MM.1S (cell line): ENCODE measurements at regions not wholly inside any gene's neighbourhood (a gene's known extent, or its start where the extent isn't known, plus 50 kb on each side); places are given as distances from the start of the nearest gene placed in this dataset.

Experiments
- EZH2 ChIP-seq: fragments of 300-600 bp; sonication (generic); optimal IDR thresholded peaks from 2 replicates; pipeline ENCODE3; 2017; ENCODE audit warnings: low read depth, mild to moderate bottlenecking, antibody characterized with exemption, low read length, mixed read lengths
- TF ChIP-seq, protein P1 (sequence below): fragments of 300-600 bp; sonication (generic); IDR thresholded peaks from 2 replicates; pipeline ENCODE4 v1.5.1; 2016; ENCODE audit warnings: antibody characterized with exemption, low read length, mixed read lengths

DNA sequence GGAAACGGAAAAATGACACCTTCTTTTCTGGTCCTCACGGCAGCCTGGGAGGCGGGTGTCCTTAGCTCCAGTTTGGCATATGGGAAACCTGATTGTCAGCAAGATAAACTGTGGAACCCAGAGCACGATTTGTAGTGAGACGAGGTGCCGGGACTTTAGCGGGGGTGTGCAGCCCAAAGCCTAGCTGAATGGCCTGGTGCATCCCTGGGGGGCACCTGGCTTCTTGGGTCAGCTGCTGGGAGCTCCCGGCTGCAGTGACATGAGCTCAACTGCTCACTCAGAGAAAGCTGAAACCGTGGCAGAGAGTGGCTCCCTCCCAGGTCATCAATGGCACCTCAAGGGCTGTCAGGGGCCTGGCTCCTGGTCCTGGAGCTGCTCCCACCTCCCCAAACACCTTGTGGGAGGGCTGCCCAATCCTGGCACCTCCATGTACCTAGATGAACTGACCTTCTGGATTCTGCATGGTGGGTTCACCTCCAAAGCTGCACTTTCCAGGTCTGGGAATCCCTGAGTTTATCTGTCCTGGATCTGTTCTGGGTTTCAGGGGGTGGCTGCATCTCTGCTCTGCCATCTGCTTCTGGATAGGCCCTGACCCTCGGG, 260.5 kb downstream of the MATN1 start:
- TF ChIP-seq EZH2 = no peak
- TF ChIP-seq, protein P1, sequence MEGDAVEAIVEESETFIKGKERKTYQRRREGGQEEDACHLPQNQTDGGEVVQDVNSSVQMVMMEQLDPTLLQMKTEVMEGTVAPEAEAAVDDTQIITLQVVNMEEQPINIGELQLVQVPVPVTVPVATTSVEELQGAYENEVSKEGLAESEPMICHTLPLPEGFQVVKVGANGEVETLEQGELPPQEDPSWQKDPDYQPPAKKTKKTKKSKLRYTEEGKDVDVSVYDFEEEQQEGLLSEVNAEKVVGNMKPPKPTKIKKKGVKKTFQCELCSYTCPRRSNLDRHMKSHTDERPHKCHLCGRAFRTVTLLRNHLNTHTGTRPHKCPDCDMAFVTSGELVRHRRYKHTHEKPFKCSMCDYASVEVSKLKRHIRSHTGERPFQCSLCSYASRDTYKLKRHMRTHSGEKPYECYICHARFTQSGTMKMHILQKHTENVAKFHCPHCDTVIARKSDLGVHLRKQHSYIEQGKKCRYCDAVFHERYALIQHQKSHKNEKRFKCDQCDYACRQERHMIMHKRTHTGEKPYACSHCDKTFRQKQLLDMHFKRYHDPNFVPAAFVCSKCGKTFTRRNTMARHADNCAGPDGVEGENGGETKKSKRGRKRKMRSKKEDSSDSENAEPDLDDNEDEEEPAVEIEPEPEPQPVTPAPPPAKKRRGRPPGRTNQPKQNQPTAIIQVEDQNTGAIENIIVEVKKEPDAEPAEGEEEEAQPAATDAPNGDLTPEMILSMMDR = no peak
